Ectodermal cell (in vitro differentiated cells): ENCODE measurements at regions not wholly inside any gene's neighbourhood (a gene's known extent, or its start where the extent isn't known, plus 50 kb on each side); places are given as distances from the start of the nearest gene placed in this dataset.

Experiments
- H3K27ac ChIP-seq: 2 replicates; pipeline ENCODE4 v1.7.0; 2013; ENCODE audit warnings: mild to moderate bottlenecking, low read depth, low read length; ENCODE audit not compliant: insufficient read depth, poor library complexity, severe bottlenecking
- H3K27me3 ChIP-seq: 2 replicates; pipeline ENCODE4 v1.7.0; 2013; ENCODE audit warnings: mild to moderate bottlenecking, low read length; ENCODE audit not compliant: insufficient read depth, control insufficient read depth, poor library complexity, severe bottlenecking
- H3K36me3 ChIP-seq: one replicate; pipeline ENCODE4 v1.7.0; 2013; ENCODE audit warnings: low read length; ENCODE audit not compliant: control insufficient read depth, insufficient read depth
- H3K4me1 ChIP-seq: one replicate; pipeline ENCODE4 v1.7.0; 2013; ENCODE audit warnings: low read length; ENCODE audit not compliant: control insufficient read depth, insufficient read depth
- H3K4me3 ChIP-seq: 2 replicates; pipeline ENCODE4 v1.7.0; 2013; ENCODE audit warnings: low read depth, low read length, control low read depth; ENCODE audit not compliant: insufficient read depth
- H3K9me3 ChIP-seq: 2 replicates; pipeline ENCODE4 v1.7.0; 2013; ENCODE audit warnings: mild to moderate bottlenecking, low read length, moderate library complexity; ENCODE audit not compliant: control insufficient read depth
- WGBS, 2 experiments: methylation state at CpG; one replicate each; pipeline ENCODE4 v1.1.7; 2013; ENCODE audit warnings: missing lambda C conversion rate in 2 of 2; 5-methylcytosine and 5-hydroxymethylcytosine counted together

- 95% methylated on average over 2 to 3 of the region's 3 CpGs for WGBS, 2 experiments
- Histone ChIP-seq H3K27me3 (no peaks in the 10 kb centered on the region), H3K36me3 (no peaks in the 10 kb centered on the region), H3K4me3 (no peak overlapping the region), H3K4me1 (no peaks in the 10 kb centered on the region), H3K9me3 (no peaks in the 10 kb centered on the region), H3K27ac (no peak overlapping the region)
These were observed 860.8 kb upstream of the B3GALT2 start for GRCh38 chr1:194047206-194047605.

- no peaks in the 10 kb centered on the region for H3K27me3 ChIP-seq
- WGBS, 2 experiments = 92 to 100% methylated on average over 1 to 2 of the region's 2 CpGs
- H3K9me3 ChIP-seq = no peaks in the 10 kb centered on the region
- H3K27ac ChIP-seq = no peak overlapping the region
- no peaks in the 10 kb centered on the region for H3K4me1 ChIP-seq
- H3K36me3 ChIP-seq = no peaks in the 10 kb centered on the region
- no peak overlapping the region for H3K4me3 ChIP-seq
These were observed 859.0 kb upstream of the B3GALT2 start for GRCh38 chr1:194045416-194045815.

- 79 to 100% methylated on average over 1 of the region's 1 CpG for WGBS, 2 experiments
- H3K27me3 ChIP-seq = no peaks in the 10 kb centered on the region
- H3K27ac ChIP-seq = no peak overlapping the region
- H3K4me1 ChIP-seq = no peaks in the 10 kb centered on the region
- no peaks in the 10 kb centered on the region for H3K36me3 ChIP-seq
- no peaks in the 10 kb centered on the region for H3K9me3 ChIP-seq
- no peak overlapping the region for H3K4me3 ChIP-seq
These were observed 858.5 kb upstream of the B3GALT2 start for GRCh38 chr1:194044892-194045291.

- no peak overlapping the region for H3K27ac ChIP-seq
- H3K4me3 ChIP-seq = no peak overlapping the region
- no peaks in the 10 kb centered on the region for H3K9me3 ChIP-seq
- H3K36me3 ChIP-seq = no peaks in the 10 kb centered on the region
- no peaks in the 10 kb centered on the region for H3K27me3 ChIP-seq
- no peaks in the 10 kb centered on the region for H3K4me1 ChIP-seq
- 86 to 87% methylated on average over 5 of the region's 5 CpGs for WGBS, 2 experiments
These were observed 857.8 kb upstream of the B3GALT2 start for GRCh38 chr1:194043984-194044755.

- Histone ChIP-seq H3K27me3 (no peaks in the 10 kb centered on the region), H3K4me1 (no peaks in the 10 kb centered on the region), H3K9me3 (no peaks in the 10 kb centered on the region), H3K27ac (no peak overlapping the region), H3K4me3 (no peak overlapping the region), H3K36me3 (no peaks in the 10 kb centered on the region)
- WGBS, 2 experiments = 93 to 95% methylated on average over 3 of the region's 3 CpGs
These were observed 856.3 kb upstream of the B3GALT2 start for GRCh38 chr1:194042736-194043135.

GRCh38 chr1:194040496-194040895, 854.1 kb upstream of the B3GALT2 start:
- no peak overlapping the region for H3K27ac ChIP-seq

GRCh38 chr1:194039578-194039977, 853.2 kb upstream of the B3GALT2 start:
- no peaks in the 10 kb centered on the region for H3K9me3 ChIP-seq
- no peaks in the 10 kb centered on the region for H3K4me1 ChIP-seq
- no peaks in the 10 kb centered on the region for H3K27me3 ChIP-seq
- WGBS, 2 experiments = 80 to 88% methylated on average over 1 of the region's 1 CpG
- no peak overlapping the region for H3K4me3 ChIP-seq
- H3K27ac ChIP-seq = no peak overlapping the region
- no peaks in the 10 kb centered on the region for H3K36me3 ChIP-seq

More at GRCh38 chr1:194040496-194040895, 854.1 kb upstream of the B3GALT2 start:
- Histone ChIP-seq H3K4me3 (no peak overlapping the region), H3K4me1 (no peaks in the 10 kb centered on the region), H3K36me3 (no peaks in the 10 kb centered on the region), H3K27me3 (no peaks in the 10 kb centered on the region), H3K9me3 (no peaks in the 10 kb centered on the region)
- 100% methylated on average over 1 of the region's 1 CpG; no CpG with 5 or more reads in 1 of the 2 experiments for WGBS, 2 experiments

GRCh38 chr1:194033646-194034045, 847.2 kb upstream of the B3GALT2 start:
- H3K4me1 ChIP-seq = no peaks in the 10 kb centered on the region
- no peaks in the 10 kb centered on the region for H3K9me3 ChIP-seq
- no peak overlapping the region for H3K27ac ChIP-seq
- H3K27me3 ChIP-seq = no peaks in the 10 kb centered on the region
- no peaks in the 10 kb centered on the region for H3K36me3 ChIP-seq
- no peak overlapping the region for H3K4me3 ChIP-seq

- Histone ChIP-seq H3K27ac (no peak overlapping the region), H3K36me3 (no peaks in the 10 kb centered on the region), H3K4me3 (no peak overlapping the region), H3K27me3 (no peaks in the 10 kb centered on the region), H3K9me3 (no peaks in the 10 kb centered on the region), H3K4me1 (no peaks in the 10 kb centered on the region)
- WGBS, 2 experiments = 86 to 100% methylated on average over 1 of the region's 1 CpG
These were observed 841.6 kb upstream of the B3GALT2 start for GRCh38 chr1:194028002-194028401.

- Histone ChIP-seq H3K27ac (no peak overlapping the region), H3K4me1 (no peaks in the 10 kb centered on the region), H3K4me3 (no peak overlapping the region), H3K27me3 (no peaks in the 10 kb centered on the region), H3K9me3 (no peaks in the 10 kb centered on the region), H3K36me3 (no peaks in the 10 kb centered on the region)
- 95 to 96% methylated on average over 3 of the region's 3 CpGs for WGBS, 2 experiments
These were observed 840.0 kb upstream of the B3GALT2 start for GRCh38 chr1:194026422-194026821.
